ENCODE measurements at regions not wholly inside any gene's neighbourhood (a gene's known extent, or its start where the extent isn't known, plus 50 kb on each side); places are given as distances from the start of the nearest gene placed in this dataset.

DNA sequence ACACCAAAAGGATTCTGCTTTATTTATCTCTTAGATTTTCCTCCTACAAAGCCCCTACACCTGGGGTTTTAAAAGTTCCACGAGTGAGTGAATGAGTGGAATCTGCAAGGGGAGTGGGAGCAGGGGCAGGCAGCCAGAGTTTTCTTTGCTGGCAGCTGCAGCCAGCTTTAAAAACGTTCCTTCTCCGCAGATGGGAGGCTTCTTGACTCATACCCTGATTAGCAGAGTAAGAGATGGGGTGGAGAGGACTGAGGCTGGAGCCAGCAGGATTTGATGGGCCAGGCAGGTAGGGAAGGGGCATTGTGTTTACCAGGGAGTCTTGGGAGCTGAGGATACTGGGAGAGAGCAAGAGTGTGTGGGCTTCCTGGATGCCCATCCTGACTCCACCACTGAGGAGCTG lies 99.6 kb upstream of the TNP1 start:
- TF ChIP-seq POLR2A (IDR thresholded peaks at IDR 0.05): no peak
- TF ChIP-seq, protein P1, sequence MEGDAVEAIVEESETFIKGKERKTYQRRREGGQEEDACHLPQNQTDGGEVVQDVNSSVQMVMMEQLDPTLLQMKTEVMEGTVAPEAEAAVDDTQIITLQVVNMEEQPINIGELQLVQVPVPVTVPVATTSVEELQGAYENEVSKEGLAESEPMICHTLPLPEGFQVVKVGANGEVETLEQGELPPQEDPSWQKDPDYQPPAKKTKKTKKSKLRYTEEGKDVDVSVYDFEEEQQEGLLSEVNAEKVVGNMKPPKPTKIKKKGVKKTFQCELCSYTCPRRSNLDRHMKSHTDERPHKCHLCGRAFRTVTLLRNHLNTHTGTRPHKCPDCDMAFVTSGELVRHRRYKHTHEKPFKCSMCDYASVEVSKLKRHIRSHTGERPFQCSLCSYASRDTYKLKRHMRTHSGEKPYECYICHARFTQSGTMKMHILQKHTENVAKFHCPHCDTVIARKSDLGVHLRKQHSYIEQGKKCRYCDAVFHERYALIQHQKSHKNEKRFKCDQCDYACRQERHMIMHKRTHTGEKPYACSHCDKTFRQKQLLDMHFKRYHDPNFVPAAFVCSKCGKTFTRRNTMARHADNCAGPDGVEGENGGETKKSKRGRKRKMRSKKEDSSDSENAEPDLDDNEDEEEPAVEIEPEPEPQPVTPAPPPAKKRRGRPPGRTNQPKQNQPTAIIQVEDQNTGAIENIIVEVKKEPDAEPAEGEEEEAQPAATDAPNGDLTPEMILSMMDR (IDR thresholded peaks at IDR 0.05): no peak

All from body of pancreas (tissue), 4 donors.